HG02759 (cell line): ENCODE measurements at regions not wholly inside any gene's neighbourhood (a gene's known extent, or its start where the extent isn't known, plus 50 kb on each side); places are given as distances from the start of the nearest gene placed in this dataset.
"Not testable (repeated sequence)": the region's sequence is repeated elsewhere in the genome, so short reads cannot be mapped to it uniquely, and the experiment has no call there.

Source experiments
- ATAC-seq: cut with Tn5 transposase; IDR thresholded peaks from one replicate; pipeline ENCODE4 v1.9.1; 2021; ENCODE audit warnings: mild to moderate bottlenecking, moderate library complexity; ENCODE audit not compliant: unreplicated experiment

- ATAC-seq = no peak
Observed at GRCh38 chr12:115813256-115813655, 464.2 kb downstream of the MED13L start.

- no peak for ATAC-seq
Observed at GRCh38 chr12:115811929-115812328, 465.6 kb downstream of the MED13L start.

GRCh38 chr12:115811045-115811444 lies 466.4 kb downstream of the MED13L start:
- no peak for ATAC-seq

- ATAC-seq = no peak
Observed at GRCh38 chr12:115810122-115810901, 467.2 kb downstream of the MED13L start.

- ATAC-seq = no peak
Observed at GRCh38 chr12:115806000-115806399, 471.5 kb downstream of the MED13L start.

- no peak for ATAC-seq
Observed at GRCh38 chr12:115802767-115803166, 474.7 kb downstream of the MED13L start.

GRCh38 chr12:115801871-115802270 lies 475.6 kb downstream of the MED13L start:
- no peak for ATAC-seq

- ATAC-seq = no peak
Observed at GRCh38 chr12:115799610-115800009, 477.9 kb downstream of the MED13L start.

GRCh38 chr12:115798309-115798917 lies 479.1 kb downstream of the MED13L start:
- no peak for ATAC-seq

GRCh38 chr12:115794659-115795081 lies 482.8 kb downstream of the MED13L start:
- no peak for ATAC-seq

GRCh38 chr12:115791331-115791730 lies 486.2 kb downstream of the MED13L start:
- no peak for ATAC-seq

- ATAC-seq = no peak
Observed at GRCh38 chr12:115790526-115790925, 487.0 kb downstream of the MED13L start.

- ATAC-seq = not testable (repeated sequence)
Observed at GRCh38 chr12:115786490-115786889, 491.0 kb downstream of the MED13L start.

GRCh38 chr12:115785548-115785947 lies 491.9 kb downstream of the MED13L start:
- no peak for ATAC-seq

- ATAC-seq = no peak
Observed at GRCh38 chr12:115776399-115776798, 501.1 kb downstream of the MED13L start.

- no peak for ATAC-seq
Observed at GRCh38 chr12:115774148-115774895, 503.2 kb downstream of the MED13L start.

- no peak for ATAC-seq
Observed at GRCh38 chr12:115771601-115772000, 505.9 kb downstream of the MED13L start.

- ATAC-seq = no peak
Observed at GRCh38 chr12:115771065-115771464, 506.4 kb downstream of the MED13L start.

- no peak for ATAC-seq
Observed at GRCh38 chr12:115770643-115771042, 506.9 kb downstream of the MED13L start.

- ATAC-seq = no peak
Observed at GRCh38 chr12:115767916-115768315, 509.6 kb downstream of the MED13L start.

GRCh38 chr12:115763982-115764621 lies 513.4 kb downstream of the MED13L start:
- ATAC-seq = no peak
